Activated CD4-positive, CD25-positive, alpha-beta regulatory T cell treated with anti-CD3 and anti-CD28 coated beads, Interleukin-2, amount 50 U/mL, for 24 hours (primary cell): ENCODE measurements at regions not wholly inside any gene's neighbourhood (a gene's known extent, or its start where the extent isn't known, plus 50 kb on each side); places are given as distances from the start of the nearest gene placed in this dataset.
"Not testable (repeated sequence)": the region's sequence is repeated elsewhere in the genome, so short reads cannot be mapped to it uniquely, and the experiment has no call there.

Experiments
- ATAC-seq, 2 donors: fragments of 150-1000 bp; cut with Tn5 transposase; one replicate each; pipeline ENCODE4 v1.10.0; 2021; ENCODE audit warnings: mild to moderate bottlenecking in 1 of 2, moderate library complexity in 1 of 2

DNA sequence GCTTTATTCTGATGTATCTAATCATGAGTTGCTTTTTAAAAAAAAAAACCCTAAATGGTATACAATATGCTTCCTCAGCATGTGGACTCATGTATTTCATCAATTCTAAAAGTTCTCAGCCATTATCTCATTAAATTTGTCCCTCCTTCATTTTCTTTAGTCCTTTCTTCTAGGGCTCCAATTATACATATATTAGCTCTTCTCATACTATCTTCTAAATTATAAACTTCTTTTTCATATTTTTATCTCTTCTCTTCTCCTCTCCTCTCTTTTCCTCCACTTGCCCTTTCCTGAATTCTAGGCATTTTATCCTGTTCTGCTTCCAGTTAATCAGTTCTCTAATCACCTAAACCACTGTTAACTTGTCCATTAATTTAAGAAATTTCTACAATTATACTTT lies 55.0 kb upstream of the IL33 start:
- ATAC-seq: no peak

DNA sequence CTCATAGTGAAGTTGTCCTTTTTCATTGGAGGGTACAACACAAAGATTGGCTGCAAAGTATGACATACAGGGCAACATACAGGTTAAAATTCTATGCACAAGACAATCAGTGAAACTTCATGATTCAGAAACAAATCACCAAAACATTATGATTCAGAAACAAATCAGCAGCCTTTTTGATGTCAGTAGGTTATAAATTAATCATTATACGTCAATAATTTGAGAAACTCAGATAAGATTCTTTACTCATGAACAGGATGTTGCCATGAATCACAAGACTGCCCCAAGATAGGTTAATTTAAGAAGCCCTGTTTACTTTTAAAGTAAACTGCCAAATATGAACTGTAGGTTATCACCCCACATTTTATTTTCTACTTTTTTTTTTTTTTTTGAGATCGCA lies 62.2 kb upstream of the IL33 start:
- ATAC-seq: peak; percentile 65 to 84

DNA sequence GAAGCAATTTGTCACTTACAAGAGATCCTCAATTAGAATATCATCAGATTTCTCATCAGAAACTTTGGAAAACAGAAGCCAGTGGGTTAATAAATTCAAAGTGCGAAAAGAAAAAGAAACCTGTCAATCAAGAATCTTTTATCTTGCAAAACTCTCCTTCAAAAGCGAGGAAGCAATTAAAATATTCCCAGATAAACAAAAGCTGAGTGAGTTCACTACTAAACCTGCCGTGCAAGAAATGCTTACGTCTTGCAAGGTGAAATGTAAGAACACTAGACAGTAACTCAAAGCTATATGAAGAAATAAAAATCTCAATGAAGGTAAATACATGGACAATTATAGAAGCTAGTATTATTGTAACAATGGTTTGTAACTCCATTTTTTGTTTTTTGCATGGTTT lies 62.8 kb upstream of the IL33 start:
- ATAC-seq: no peak

DNA sequence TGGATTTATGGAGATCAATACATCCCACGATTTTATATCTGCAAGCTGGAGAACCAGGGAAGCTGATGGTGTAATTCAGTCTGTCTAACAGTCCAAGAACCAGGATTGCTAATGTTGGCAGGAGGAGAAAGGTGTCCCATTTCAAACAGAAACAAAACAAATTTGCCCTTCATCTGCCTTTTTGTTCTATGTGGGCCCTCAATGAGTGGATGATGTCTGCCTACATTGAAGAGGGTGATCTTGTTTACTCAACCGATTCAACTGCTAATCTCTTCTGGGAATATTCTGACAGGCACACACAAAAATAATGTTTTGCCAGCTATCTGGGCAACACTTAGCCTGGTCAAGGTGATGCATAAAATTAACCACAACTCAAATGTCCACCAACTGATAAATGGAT lies 65.1 kb upstream of the IL33 start:
- no peak for ATAC-seq

DNA sequence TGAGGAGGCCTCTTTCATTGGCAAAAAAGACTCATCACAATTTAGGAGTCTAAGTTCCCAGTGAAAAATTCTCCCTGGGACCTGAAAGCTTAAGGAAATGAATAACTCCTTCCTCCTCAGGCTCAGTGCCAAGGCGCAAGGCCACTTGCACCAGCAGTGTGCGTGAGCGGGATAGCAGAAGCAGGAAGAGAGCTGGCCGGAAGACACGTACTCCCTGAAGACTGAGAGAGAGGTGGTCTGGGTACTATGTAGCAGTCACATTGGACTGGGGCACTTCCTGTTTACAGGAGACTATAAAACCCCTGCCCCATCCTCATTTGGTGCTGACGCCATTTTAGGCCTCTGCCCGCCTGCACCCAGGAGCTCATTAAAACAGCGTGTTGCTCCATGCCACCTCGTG lies 66.3 kb upstream of the IL33 start:
- ATAC-seq: no peak

DNA sequence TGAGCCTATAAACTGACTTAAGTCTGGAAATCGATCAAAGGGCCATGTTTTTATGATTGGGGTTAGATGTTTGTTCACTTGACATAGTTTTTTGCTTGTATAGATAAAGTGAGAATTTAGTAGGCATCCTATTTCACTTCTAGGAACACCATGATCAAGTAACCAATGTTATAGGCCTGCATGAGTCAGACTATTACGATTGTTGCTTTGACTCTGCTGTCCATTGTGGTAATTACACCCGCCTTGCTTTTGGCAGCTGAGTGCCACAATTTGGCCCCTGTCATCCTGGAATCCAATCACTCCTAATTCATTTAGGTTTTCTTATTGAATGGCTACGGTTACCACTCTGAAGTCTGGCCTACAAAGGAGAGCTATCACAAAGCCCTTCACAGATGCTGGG lies 67.8 kb upstream of the IL33 start:
- ATAC-seq: no peak

DNA sequence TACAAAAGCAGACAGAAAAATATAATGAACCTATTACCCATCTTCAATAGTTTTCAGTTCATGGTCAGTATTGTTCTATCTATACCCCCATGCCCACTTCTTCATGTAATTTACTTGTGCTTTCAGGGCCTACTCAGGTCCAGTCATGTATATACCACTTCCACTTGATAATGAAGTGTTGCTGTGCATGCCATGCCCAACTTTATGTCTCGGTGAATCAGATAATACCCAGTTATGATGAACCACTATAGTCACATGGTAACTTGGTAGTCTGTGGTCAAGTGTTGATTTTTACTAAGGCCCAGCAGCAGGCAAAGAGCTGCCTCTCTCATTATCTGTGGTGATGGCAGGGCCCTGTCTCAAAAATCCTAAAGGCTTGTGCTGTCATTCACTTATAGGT lies 70.7 kb upstream of the IL33 start:
- no peak for ATAC-seq

DNA sequence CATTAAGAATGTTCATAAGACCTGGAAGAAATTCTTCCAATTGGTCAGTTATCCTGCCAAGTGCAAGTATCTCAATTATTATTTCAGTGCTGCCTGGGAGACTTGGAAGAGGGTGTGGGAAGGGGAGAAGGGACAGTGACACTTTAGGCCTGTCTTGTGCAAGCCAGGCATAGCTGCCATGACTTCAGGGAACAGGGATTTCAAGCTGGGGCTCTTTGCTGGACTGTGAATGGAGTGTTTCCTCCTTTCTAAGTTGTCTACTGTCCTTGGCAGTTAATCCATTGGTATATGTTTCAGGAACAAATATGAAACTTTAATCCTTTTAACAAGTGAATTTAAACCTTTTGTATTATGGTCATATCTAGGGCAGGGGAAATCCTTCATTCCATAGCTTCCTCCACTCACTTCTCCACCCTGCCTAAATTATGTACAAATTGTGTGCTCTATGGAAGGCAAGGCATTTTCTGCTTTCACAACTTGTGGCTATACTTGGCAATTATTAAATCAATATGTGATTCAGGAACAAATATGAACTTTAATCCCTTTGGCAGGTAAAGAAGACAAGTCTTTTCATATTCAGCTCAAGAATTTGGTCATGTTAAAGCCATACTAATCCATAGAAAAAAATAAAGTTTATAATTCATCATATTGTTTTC lies 72.7 kb upstream of the IL33 start:
- ATAC-seq: no peak

DNA sequence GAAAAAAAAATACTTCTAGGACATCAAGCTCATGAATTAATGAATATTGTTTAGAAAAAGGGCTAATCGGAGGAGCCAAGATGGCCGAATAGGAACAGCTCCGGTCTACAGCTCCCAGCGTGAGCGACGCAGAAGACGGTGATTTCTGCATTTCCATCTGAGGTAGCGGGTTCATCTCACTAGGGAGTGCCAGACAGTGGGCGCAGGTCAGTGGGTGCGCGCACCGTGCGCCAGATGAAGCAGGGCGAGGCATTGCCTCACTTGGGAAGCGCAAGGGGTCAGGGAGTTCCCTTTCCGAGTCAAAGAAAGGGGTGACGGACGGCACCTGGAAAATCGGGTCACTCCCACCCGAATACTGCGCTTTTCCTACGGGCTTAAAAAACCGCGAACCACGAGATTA lies 79.8 kb upstream of the IL33 start:
- not testable (repeated sequence) for ATAC-seq

DNA sequence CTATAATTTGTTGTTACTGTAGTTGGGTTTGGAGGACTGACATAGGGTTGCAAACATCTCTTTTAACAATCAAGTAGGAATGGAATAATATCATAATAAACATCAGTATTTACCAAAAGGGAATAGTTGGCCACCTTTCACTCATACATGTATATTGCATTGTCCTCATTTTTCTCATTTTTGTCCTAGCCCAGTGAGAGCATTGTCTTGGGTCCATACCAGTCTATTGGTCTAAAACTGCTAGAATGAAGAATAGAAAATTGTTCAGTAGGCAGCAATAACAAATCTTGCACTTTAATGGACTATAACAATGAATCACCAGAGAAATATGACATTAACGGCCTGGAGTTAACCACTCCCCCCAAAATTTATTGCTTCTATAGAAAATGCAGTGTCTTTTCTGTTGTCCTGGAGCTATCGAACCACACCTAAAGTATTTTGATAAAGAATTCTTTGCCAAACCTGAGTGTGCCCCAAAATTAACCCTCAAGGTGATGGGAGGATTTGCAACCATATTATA lies 80.9 kb upstream of the IL33 start:
- no peak for ATAC-seq

DNA sequence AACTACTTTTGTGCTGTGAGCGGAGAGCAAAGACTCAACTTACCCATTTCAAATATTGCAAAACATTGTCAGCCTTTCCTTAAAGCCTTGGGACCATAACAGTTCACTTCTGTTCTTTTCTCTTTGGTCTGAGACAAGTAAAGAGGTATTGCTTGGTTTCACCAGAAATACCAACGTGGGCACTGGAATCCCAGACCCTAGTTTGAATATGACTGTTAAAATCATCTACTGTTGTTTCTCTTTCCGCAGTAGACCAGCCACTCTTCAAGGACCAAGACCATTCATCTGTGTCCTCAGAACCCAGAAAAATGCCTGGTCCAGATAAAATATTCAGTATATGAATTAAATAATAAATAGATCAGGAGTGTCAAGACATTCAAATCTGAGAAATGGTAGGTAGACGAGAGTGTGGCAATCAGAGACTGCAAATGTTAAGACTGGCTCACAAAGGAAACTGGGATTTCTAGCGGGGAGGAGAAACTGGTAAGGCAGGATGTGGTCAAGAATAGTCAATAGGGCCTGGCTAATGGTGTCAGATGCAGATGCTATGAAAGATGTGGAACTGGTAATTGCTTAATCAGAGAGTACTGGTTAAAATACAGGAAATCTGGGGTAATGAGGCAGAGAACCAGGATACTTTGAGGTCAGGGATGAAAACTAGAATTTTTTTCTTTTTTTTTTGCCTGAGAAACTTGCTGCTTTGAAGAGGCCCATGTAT lies 82.1 kb upstream of the IL33 start:
- no peak for ATAC-seq

DNA sequence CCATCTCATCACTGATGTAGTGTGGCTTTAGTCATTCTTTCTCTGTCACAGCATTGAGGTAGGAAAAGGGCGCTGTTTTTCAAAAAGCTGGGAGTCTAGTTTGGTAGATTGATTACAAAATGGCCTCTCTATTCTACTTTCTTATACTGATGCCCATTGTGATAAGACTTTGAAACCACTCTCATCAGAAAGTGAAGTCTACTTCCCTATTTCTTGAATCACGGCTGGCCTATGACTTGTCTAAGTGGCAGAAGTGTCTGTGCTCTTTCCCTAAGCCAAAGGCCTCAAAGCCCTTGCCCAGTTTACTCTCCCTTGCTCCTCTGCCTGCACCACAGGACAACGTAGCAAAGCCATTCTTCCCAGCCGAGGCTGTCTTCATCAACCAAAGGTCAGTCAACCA lies 83.0 kb upstream of the IL33 start:
- ATAC-seq: no peak

DNA sequence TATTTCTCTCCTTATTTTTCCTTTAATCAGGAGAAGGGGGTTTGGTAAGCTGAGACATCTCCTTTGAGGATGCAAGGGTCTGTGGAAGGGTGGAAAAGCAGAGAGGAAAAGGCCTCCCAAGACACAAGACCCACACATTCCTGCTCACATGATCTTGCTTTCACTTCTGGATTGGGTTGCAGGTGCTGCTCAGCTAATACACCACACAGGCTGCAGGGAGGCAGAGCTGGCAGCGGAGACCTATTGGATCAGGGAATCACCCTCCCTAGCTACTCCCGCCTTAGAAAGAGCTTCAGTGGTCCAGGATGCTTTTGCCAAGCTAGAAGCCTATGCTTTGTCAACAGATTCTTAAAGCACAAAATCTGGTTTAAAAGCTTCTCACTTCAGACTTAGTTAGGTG lies 87.6 kb upstream of the IL33 start:
- ATAC-seq: no peak

DNA sequence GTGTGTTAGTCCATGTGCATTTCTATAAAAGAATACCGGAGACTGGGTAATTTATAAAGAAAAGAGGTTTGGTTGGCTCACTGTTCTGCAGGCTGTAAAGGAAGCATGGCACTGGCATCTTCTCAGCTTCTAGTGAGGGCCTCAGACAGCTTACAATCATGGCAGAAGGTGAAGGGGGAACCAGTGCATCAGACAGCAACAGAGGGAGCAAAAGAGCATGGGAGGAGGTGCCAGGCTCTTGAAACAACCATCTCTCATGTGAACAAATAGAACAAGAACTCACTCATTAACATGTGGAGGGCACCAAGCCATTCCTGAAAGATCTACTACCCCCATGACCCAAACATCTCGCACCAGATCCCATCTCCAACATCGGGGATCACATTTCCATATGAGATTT lies 89.2 kb upstream of the IL33 start:
- ATAC-seq: no peak

DNA sequence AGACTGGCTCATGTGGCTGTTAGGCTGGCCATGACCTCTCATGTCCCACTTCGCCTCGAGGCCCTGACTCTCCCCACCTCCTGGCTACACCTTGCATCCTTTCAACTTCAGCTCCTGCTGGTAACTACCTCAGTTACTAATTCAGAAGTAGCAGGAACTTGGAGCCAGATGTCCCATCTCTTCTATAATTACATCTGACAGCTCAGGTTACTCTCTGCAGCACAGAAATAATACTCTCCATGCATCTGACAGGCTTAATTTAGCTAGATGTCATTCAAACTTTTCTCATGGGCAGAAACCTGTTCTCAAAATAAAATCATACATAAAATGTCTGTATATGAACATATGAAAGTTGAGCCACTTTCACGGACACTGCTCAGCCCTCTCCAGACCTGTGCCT lies 92.2 kb upstream of the IL33 start:
- no peak for ATAC-seq

DNA sequence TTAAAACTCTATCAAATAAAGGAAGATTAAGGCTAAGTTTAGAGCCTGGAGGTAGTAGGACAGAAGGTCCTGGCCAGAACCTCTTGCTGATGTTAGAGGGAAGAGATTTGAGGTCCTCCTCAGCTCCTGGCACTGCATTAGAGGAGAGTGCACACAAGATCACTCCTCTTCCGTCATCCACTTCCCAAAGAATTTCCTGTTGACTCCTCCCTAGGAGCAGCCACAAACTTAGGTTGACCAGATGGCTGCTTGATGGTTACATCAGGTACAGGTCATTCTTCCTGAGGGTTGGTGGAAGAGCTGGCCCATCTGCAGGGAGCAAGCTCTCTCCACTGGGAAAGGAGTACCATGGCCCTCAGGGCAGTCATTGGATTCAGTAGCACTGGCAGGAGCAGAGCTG lies 93.9 kb upstream of the IL33 start:
- no peak for ATAC-seq

DNA sequence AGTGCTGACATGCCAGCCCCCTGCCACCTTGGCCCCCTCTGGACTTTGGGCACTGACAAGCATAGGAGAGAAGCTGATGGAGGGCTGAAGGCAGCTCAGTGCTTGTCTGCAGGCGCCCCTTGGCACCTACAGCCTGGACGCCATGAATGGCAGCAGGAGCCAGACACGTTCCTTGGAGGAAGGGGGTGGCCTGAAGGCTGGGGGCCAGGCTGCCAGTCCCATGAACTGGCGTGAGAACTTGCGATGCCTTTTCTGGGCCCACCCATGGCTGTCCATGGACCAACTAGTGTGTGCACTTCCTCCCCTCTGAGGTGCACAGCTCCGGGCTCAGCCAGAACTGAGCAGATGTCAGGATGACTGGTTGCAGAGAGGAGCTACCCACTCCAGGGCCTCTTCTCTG lies 99.0 kb upstream of the RANBP6 start:
- ATAC-seq: no peak

DNA sequence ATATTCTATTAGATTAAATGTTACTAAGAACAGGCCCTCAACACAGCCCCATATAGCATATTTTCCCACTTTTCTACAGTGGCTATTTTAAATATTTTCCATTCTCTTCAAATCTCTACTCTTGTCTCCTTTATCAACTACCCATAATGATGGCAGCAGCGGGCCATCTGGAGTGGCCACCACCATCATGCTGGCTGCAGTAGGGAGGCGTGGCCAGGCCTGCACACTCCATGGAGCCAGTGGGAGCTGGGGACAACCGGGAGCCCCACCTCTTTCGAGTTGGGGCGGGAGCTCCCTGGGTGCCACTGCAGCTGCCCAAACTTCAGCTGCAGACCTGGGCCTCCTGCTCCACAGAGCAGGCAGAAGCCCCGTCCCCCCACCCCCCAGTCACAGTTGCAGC lies 98.4 kb upstream of the RANBP6 start:
- ATAC-seq: no peak

DNA sequence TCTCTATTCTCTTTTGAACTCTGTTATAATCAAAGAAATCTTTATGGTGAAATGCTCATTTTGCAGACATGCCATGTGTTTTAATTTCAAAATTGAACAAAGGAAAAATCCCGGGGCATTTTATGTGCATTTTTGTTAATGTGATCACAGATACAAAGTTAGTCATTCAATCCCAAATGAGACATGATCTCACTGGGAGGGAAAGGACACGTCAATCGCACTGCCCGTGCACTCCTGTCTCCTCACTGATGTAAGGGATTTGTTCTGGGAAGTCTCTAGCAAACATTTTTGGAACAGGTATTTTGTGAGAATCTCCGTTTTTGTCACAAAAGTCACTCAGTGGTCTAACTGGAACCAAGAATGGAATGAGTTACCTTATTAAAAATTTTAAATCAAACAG lies 97.9 kb upstream of the RANBP6 start:
- ATAC-seq: no peak

DNA sequence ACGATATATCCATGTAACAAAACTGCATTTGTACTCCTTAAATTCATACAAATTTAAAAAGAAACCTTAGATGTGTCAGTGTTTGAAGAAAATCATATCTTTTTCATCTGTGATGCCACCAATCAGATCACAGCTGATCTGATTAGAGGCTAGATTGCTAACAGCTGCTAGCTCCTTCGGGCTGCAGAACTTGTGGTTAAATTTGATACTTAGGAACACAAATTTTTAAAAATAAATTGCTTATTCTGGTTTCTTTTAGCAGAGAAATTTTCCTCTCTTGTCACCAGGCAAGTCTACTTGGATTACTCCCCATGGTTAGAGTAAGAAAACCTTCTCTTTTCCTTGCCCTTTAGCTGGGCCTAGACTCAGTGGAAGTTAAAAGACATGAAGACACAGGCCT lies 94.6 kb upstream of the RANBP6 start:
- no peak for ATAC-seq

DNA sequence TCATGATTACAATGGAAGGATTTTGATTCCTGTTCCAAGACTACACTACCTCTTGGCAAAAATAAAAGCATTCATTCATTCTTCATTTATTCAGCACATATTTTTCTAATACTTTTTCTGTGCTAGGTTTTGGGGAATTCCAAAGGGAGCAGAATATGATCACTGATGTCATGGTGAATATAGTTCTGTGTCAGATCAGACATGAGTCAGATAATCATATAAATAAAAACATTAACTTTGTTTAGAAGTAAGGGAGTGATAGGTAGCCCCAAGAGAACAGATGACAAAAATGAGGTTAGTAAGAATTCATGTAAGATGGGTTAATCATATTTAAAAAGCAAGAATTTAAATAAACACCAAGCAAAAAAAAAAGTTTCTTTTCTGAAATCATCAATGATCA lies 94.1 kb upstream of the RANBP6 start:
- ATAC-seq: peak; percentile 35 to 56

DNA sequence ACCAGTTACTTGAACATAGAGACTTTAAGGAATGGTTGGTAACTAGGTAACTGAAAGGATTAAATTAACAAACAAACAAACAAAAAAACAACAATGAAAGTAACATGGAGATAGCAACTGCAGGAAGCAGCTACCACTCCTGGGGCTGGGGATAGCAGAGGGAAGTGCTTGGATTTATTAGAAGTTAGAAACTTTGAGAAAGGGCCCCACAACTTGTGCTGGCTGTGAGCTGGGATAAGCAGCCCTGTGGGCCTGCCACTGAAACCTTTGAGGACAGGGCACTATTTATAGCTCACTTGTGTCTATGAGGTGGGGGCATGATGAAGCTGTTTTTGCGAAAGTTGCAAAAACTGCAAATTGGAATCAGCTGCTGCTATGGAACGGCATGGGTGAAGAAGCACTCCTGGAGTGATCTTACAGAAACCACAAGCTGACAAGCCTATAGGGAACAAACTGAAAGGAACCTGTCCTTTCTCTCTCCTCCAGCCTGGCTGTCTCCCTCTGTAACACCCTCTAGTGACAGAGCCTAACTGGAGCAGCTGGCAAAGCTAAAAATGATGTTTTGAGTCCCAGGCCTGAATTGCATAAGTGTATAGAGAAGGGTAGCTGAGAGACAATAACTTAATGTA lies 91.4 kb upstream of the RANBP6 start:
- no peak for ATAC-seq

DNA sequence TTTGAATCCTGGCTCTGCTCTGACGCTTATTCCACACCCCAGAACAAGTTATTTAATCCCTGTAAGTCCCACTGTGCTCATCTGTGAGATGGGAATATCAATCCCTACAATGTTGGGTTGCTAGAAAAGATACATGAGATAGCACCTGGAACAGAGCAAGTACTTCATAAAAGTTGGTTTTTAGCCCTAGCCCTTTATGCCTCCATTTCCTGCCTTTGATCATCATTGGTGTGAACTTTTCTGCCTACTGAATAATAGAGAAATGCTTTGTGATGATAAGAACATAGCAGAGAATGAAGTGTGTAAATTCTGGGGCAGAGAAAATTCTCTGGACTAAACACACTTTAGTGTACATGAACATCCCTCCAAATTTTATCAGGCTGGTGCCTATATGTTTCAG lies 90.3 kb upstream of the RANBP6 start:
- no peak for ATAC-seq

DNA sequence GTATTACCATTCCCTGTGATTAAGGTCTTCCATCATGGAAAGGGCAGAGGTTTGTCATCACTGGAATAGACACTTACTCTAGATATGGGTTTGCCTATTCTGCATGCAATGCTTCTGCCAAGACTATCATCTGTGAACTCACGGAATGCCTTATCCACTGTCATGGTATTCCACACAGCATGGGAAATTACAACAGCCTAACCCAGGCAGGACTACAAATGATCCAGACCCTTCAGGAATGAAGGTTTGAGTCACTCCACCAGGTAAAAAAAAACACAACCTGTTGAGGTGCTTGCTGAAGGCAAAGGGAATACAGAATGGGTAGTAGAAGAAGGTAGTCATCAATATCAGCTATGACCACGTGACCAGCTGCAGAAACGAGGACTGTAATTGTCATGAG lies 89.0 kb upstream of the RANBP6 start:
- not testable (repeated sequence) for ATAC-seq
